NT2/D1 (cell line): ENCODE measurements at regions not wholly inside any gene's neighbourhood (a gene's known extent, or its start where the extent isn't known, plus 50 kb on each side); places are given as distances from the start of the nearest gene placed in this dataset.

Experiments used
- YY1 ChIP-seq: IDR thresholded peaks from 2 replicates; pipeline ENCODE4 v1.6.1; 2011; ENCODE audit not compliant: insufficient read length, insufficient read depth
- ZNF274 ChIP-seq: IDR thresholded peaks from 2 replicates; pipeline ENCODE4 v1.6.1; 2011; ENCODE audit warnings: mild to moderate bottlenecking, low read depth, low read length

GRCh38 chr12:70150230-70150629, 93.0 kb upstream of the CNOT2 start:
- TF ChIP-seq ZNF274 (no peak), YY1 (no peak)
